Chondrocyte (in vitro differentiated cells): ENCODE measurements at regions not wholly inside any gene's neighbourhood (a gene's known extent, or its start where the extent isn't known, plus 50 kb on each side); places are given as distances from the start of the nearest gene placed in this dataset.

Experiments
- DNase-seq: peaks from one replicate; pipeline ENCODE4 v3.0.0; 2021; ENCODE audit warnings: mixed read lengths, low spot score
- H3K27ac Mint-ChIP-seq: one replicate; pipeline ENCODE4 v1.8.0; 2021; ENCODE audit warnings: mild to moderate bottlenecking, moderate library complexity, mixed read lengths; ENCODE audit not compliant: unreplicated experiment
- H3K27me3 Mint-ChIP-seq: 2 replicates; pipeline ENCODE4 v1.8.0; 2021; ENCODE audit warnings: low read depth, mixed read lengths
- H3K36me3 Mint-ChIP-seq: 2 replicates; pipeline ENCODE4 v1.8.0; 2021; ENCODE audit warnings: low read depth, mixed read lengths
- H3K4me1 Mint-ChIP-seq: 2 replicates; pipeline ENCODE4 v1.8.0; 2021; ENCODE audit warnings: low read depth, mild to moderate bottlenecking, mixed read lengths
- H3K4me3 Mint-ChIP-seq: one replicate; pipeline ENCODE4 v1.8.0; 2021; ENCODE audit warnings: mild to moderate bottlenecking, moderate library complexity, mixed read lengths; ENCODE audit not compliant: unreplicated experiment
- H3K9me3 Mint-ChIP-seq: 2 replicates; pipeline ENCODE4 v1.8.0; 2021; ENCODE audit warnings: low read depth, mixed read lengths
- CTCF ChIP-seq: fragments of 200-600 bp; sonication (generic); IDR thresholded peaks from 2 replicates; pipeline ENCODE4 v1.5.0; 2021; ENCODE audit warnings: antibody characterized with exemption, mild to moderate bottlenecking, moderate library complexity

- peaks cover 14% of the 10 kb centered on the region for H3K9me3 Mint-ChIP-seq
- H3K4me1 Mint-ChIP-seq = no peaks in the 10 kb centered on the region
- no peak overlapping the region for H3K27ac Mint-ChIP-seq
- H3K4me3 Mint-ChIP-seq = no peak overlapping the region
- H3K36me3 Mint-ChIP-seq = peaks cover 3% of the 10 kb centered on the region
- no peaks in the 10 kb centered on the region for H3K27me3 Mint-ChIP-seq
- DNase-seq = no peak
- no peak for TF ChIP-seq CTCF
Measured at GRCh38 chr7:115522174-115522573, 508.4 kb downstream of the TFEC start.

- Mint-ChIP-seq H3K9me3 (peaks cover 5% of the 10 kb centered on the region), H3K4me1 (no peaks in the 10 kb centered on the region), H3K4me3 (no peak overlapping the region), H3K27me3 (no peaks in the 10 kb centered on the region), H3K36me3 (no peaks in the 10 kb centered on the region), H3K27ac (no peak overlapping the region)
- no peak for TF ChIP-seq CTCF
- DNase-seq = no peak
Measured at GRCh38 chr7:115516341-115516740, 514.2 kb downstream of the TFEC start.

- no peaks in the 10 kb centered on the region for H3K4me1 Mint-ChIP-seq
- no peaks in the 10 kb centered on the region for H3K9me3 Mint-ChIP-seq
- H3K27me3 Mint-ChIP-seq = peaks cover 2% of the 10 kb centered on the region
- no peak overlapping the region for H3K4me3 Mint-ChIP-seq
- no peak for TF ChIP-seq CTCF
- no peak for DNase-seq
- H3K36me3 Mint-ChIP-seq = no peaks in the 10 kb centered on the region
- no peak overlapping the region for H3K27ac Mint-ChIP-seq
Measured at GRCh38 chr7:115511330-115511729, 519.2 kb downstream of the TFEC start.

- no peak overlapping the region for H3K27ac Mint-ChIP-seq
- peaks cover 2% of the 10 kb centered on the region for H3K27me3 Mint-ChIP-seq
- H3K36me3 Mint-ChIP-seq = no peaks in the 10 kb centered on the region
- H3K4me3 Mint-ChIP-seq = no peak overlapping the region
- H3K9me3 Mint-ChIP-seq = peaks cover 7% of the 10 kb centered on the region
- no peak for DNase-seq
- peaks cover 3% of the 10 kb centered on the region for H3K4me1 Mint-ChIP-seq
- no peak for TF ChIP-seq CTCF
Measured at GRCh38 chr7:115505136-115505535, 525.4 kb downstream of the TFEC start.

- H3K4me3 Mint-ChIP-seq = no peak overlapping the region
- peaks cover 7% of the 10 kb centered on the region for H3K9me3 Mint-ChIP-seq
- H3K4me1 Mint-ChIP-seq = peaks cover 10% of the 10 kb centered on the region
- DNase-seq = no peak
- H3K36me3 Mint-ChIP-seq = no peaks in the 10 kb centered on the region
- H3K27ac Mint-ChIP-seq = peak overlapping the region; percentile 54
- no peak for TF ChIP-seq CTCF
- no peaks in the 10 kb centered on the region for H3K27me3 Mint-ChIP-seq
Measured at GRCh38 chr7:115499956-115500355, 530.6 kb downstream of the TFEC start.
